HG02571 (cell line): ENCODE measurements at regions not wholly inside any gene's neighbourhood (a gene's known extent, or its start where the extent isn't known, plus 50 kb on each side); places are given as distances from the start of the nearest gene placed in this dataset.

ENCODE experiments used
- ATAC-seq: cut with Tn5 transposase; IDR thresholded peaks from one replicate; pipeline ENCODE4 v1.9.1; 2021; ENCODE audit warnings: mild to moderate bottlenecking, moderate library complexity; ENCODE audit not compliant: unreplicated experiment

- ATAC-seq: no peak
These were observed 612.8 kb downstream of the LMO4 start for GRCh38 chr1:87941337-87941946.

GRCh38 chr1:87942165-87942564, 613.5 kb downstream of the LMO4 start:
- no peak for ATAC-seq

- no peak for ATAC-seq
These were observed 621.0 kb downstream of the LMO4 start for GRCh38 chr1:87949711-87950110.

- no peak for ATAC-seq
These were observed 621.7 kb downstream of the LMO4 start for GRCh38 chr1:87950369-87950768.

GRCh38 chr1:87951409-87951808, 622.7 kb downstream of the LMO4 start:
- ATAC-seq: no peak

GRCh38 chr1:87951852-87952251, 623.2 kb downstream of the LMO4 start:
- no peak for ATAC-seq

GRCh38 chr1:87953121-87953520, 624.4 kb downstream of the LMO4 start:
- ATAC-seq: no peak

- peak; percentile 87 for ATAC-seq
These were observed 625.2 kb downstream of the LMO4 start for GRCh38 chr1:87953732-87954344.

- ATAC-seq: no peak
These were observed 626.4 kb downstream of the LMO4 start for GRCh38 chr1:87955038-87955437.

- no peak for ATAC-seq
These were observed 627.4 kb downstream of the LMO4 start for GRCh38 chr1:87956072-87956471.

GRCh38 chr1:87956750-87957149, 628.1 kb downstream of the LMO4 start:
- no peak for ATAC-seq

- no peak for ATAC-seq
These were observed 628.7 kb downstream of the LMO4 start for GRCh38 chr1:87957331-87957730.

GRCh38 chr1:87958201-87958600, 629.5 kb downstream of the LMO4 start:
- no peak for ATAC-seq

GRCh38 chr1:87958716-87959115, 630.0 kb downstream of the LMO4 start:
- no peak for ATAC-seq

- ATAC-seq: no peak
These were observed 630.6 kb downstream of the LMO4 start for GRCh38 chr1:87959236-87959635.

GRCh38 chr1:87961992-87962391, 633.3 kb downstream of the LMO4 start:
- ATAC-seq: no peak

- no peak for ATAC-seq
These were observed 634.9 kb downstream of the LMO4 start for GRCh38 chr1:87963556-87963955.

- no peak for ATAC-seq
These were observed 636.5 kb downstream of the LMO4 start for GRCh38 chr1:87965193-87965592.

- ATAC-seq: no peak
These were observed 639.7 kb downstream of the LMO4 start for GRCh38 chr1:87968197-87968955.

- ATAC-seq: no peak
These were observed 640.4 kb downstream of the LMO4 start for GRCh38 chr1:87969040-87969439.

- ATAC-seq: no peak
These were observed 644.1 kb downstream of the LMO4 start for GRCh38 chr1:87972811-87973210.

GRCh38 chr1:87973896-87974295, 645.2 kb downstream of the LMO4 start:
- no peak for ATAC-seq
